Activated CD4-positive, alpha-beta T cell treated with anti-CD3 and anti-CD28 coated beads for 24 hours (primary cell): ENCODE measurements at regions not wholly inside any gene's neighbourhood (a gene's known extent, or its start where the extent isn't known, plus 50 kb on each side); places are given as distances from the start of the nearest gene placed in this dataset.

Experiments used
- DNase-seq, 2 donors: peaks; one replicate each; pipeline ENCODE4 v3.0.0-alpha.2; 2020; ENCODE audit warnings: low read depth in 2 of 2

- no peak for DNase-seq
These were observed 1080.5 kb downstream of the IGSF11 start for GRCh38 chr3:117954131-117954530.

GRCh38 chr3:117955196-117955595 is 1079.5 kb downstream of the IGSF11 start:
- DNase-seq = no peak

- no peak for DNase-seq
These were observed 1076.6 kb downstream of the IGSF11 start for GRCh38 chr3:117958027-117958426.

- no peak for DNase-seq
These were observed 1071.9 kb downstream of the IGSF11 start for GRCh38 chr3:117962750-117963149.

GRCh38 chr3:117963858-117964257 is 1070.8 kb downstream of the IGSF11 start:
- DNase-seq = no peak

- no peak for DNase-seq
These were observed 1069.8 kb downstream of the IGSF11 start for GRCh38 chr3:117964814-117965213.

GRCh38 chr3:117977504-117978228 is 1057.0 kb downstream of the IGSF11 start:
- no peak for DNase-seq

GRCh38 chr3:117979466-117979865 is 1055.2 kb downstream of the IGSF11 start:
- no peak for DNase-seq

- no peak for DNase-seq
These were observed 1047.4 kb downstream of the IGSF11 start for GRCh38 chr3:117987256-117987655.

GRCh38 chr3:117989982-117990381 is 1044.7 kb downstream of the IGSF11 start:
- DNase-seq = no peak

GRCh38 chr3:117990627-117991026 is 1044.0 kb downstream of the IGSF11 start:
- DNase-seq = no peak

GRCh38 chr3:117995842-117996437 is 1038.7 kb downstream of the IGSF11 start:
- DNase-seq = no peak

- DNase-seq = peak; percentile 8 to 28
These were observed 1037.2 kb downstream of the IGSF11 start for GRCh38 chr3:117997201-117998049.

GRCh38 chr3:117998071-117998470 is 1036.6 kb downstream of the IGSF11 start:
- no peak for DNase-seq

- no peak for DNase-seq
These were observed 1034.4 kb downstream of the IGSF11 start for GRCh38 chr3:118000219-118000618.

- DNase-seq = no peak
These were observed 1033.3 kb downstream of the IGSF11 start for GRCh38 chr3:118001380-118001779.

- no peak for DNase-seq
These were observed 1022.7 kb downstream of the IGSF11 start for GRCh38 chr3:118011910-118012309.

GRCh38 chr3:118029049-118029448 is 1005.6 kb downstream of the IGSF11 start:
- DNase-seq = no peak

GRCh38 chr3:118036215-118036614 is 998.4 kb downstream of the IGSF11 start:
- DNase-seq = no peak

GRCh38 chr3:118055381-118055780 is 979.3 kb downstream of the IGSF11 start:
- DNase-seq = no peak

GRCh38 chr3:118057086-118057485 is 977.6 kb downstream of the IGSF11 start:
- DNase-seq = no peak

- no peak for DNase-seq
These were observed 975.5 kb downstream of the IGSF11 start for GRCh38 chr3:118059096-118059495.

- DNase-seq = no peak
These were observed 967.2 kb downstream of the IGSF11 start for GRCh38 chr3:118067439-118067838.
